H9 (cell line): ENCODE measurements at regions not wholly inside any gene's neighbourhood (a gene's known extent, or its start where the extent isn't known, plus 50 kb on each side); places are given as distances from the start of the nearest gene placed in this dataset.

Experiments
- DNase-seq: peaks from one replicate; pipeline ENCODE4 v3.0.0-alpha.2; 2017
- H2AFZ ChIP-seq: one replicate; pipeline ENCODE4 v1.6.1; 2013; ENCODE audit warnings: mild to moderate bottlenecking, low read length, control low read depth, moderate library complexity
- H2AK5ac ChIP-seq: 2 replicates; pipeline ENCODE4 v1.6.1; 2013; ENCODE audit warnings: low read length, control low read depth, mixed read lengths; ENCODE audit not compliant: insufficient read length
- H2BK120ac ChIP-seq: one replicate; pipeline ENCODE4 v1.6.1; 2013; ENCODE audit warnings: low read depth, mild to moderate bottlenecking, low read length, control low read depth, inconsistent platforms; ENCODE audit not compliant: poor library complexity, severe bottlenecking
- H2BK12ac ChIP-seq: 2 replicates; pipeline ENCODE4 v1.6.1; 2013; ENCODE audit warnings: low read length, control low read depth, mixed read lengths, low read depth; ENCODE audit not compliant: insufficient read length
- H2BK15ac ChIP-seq: 2 replicates; pipeline ENCODE4 v1.6.1; 2013; ENCODE audit warnings: low read depth, low read length, control low read depth
- H2BK20ac ChIP-seq: one replicate; pipeline ENCODE4 v1.6.1; 2013; ENCODE audit warnings: low read depth, mild to moderate bottlenecking, low read length, control low read depth, inconsistent platforms; ENCODE audit not compliant: poor library complexity, severe bottlenecking
- H2BK5ac ChIP-seq: 2 replicates; pipeline ENCODE4 v1.6.1; 2013; ENCODE audit warnings: low read length, control low read depth, mixed read lengths; ENCODE audit not compliant: insufficient read length
- H3K14ac ChIP-seq: 2 replicates; pipeline ENCODE4 v1.6.1; 2013; ENCODE audit warnings: low read length, control low read depth; ENCODE audit not compliant: insufficient read depth
- H3K18ac ChIP-seq: 2 replicates; pipeline ENCODE4 v1.6.1; 2013; ENCODE audit warnings: low read depth, mild to moderate bottlenecking, mixed read lengths, low read length, control low read depth; ENCODE audit not compliant: insufficient read length
- H3K23ac ChIP-seq: 2 replicates; pipeline ENCODE4 v1.6.1; 2013; ENCODE audit warnings: low read length, control low read depth, mixed read lengths, low read depth; ENCODE audit not compliant: insufficient read length
- H3K23me2 ChIP-seq: 2 replicates; pipeline ENCODE4 v1.6.1; 2013; ENCODE audit warnings: low read depth, mild to moderate bottlenecking, mixed read lengths, low read length, control low read depth; ENCODE audit not compliant: insufficient read length, poor library complexity, severe bottlenecking
- H3K27ac ChIP-seq: 2 replicates; pipeline ENCODE4 v1.5.1; 2013; ENCODE audit warnings: low read length, control low read depth, mixed read lengths, low read depth; ENCODE audit not compliant: insufficient read length
- H3K27me3 ChIP-seq: 2 replicates; pipeline ENCODE4 v1.6.1; 2013; ENCODE audit warnings: low read length, control low read depth, inconsistent platforms; ENCODE audit not compliant: insufficient read depth
- H3K4ac ChIP-seq: 2 replicates; pipeline ENCODE4 v1.6.1; 2013; ENCODE audit warnings: low read depth, mild to moderate bottlenecking, control low read depth, inconsistent platforms, low read length, moderate library complexity
- H3K4me1 ChIP-seq: 2 replicates; pipeline ENCODE4 v1.6.1; 2013; ENCODE audit warnings: low read length, control low read depth, inconsistent platforms; ENCODE audit not compliant: insufficient read depth
- H3K4me2 ChIP-seq: 2 replicates; pipeline ENCODE4 v1.6.1; 2013; ENCODE audit warnings: low read length, control low read depth, mixed read lengths; ENCODE audit not compliant: insufficient read length, insufficient read depth
- H3K56ac ChIP-seq: 2 replicates; pipeline ENCODE4 v1.6.1; 2013; ENCODE audit warnings: low read depth, mild to moderate bottlenecking, mixed read lengths, low read length, control low read depth; ENCODE audit not compliant: insufficient read length
- H3K79me1 ChIP-seq: 2 replicates; pipeline ENCODE4 v1.6.1; 2013; ENCODE audit warnings: low read depth, mild to moderate bottlenecking, moderate library complexity, low read length, control low read depth, inconsistent platforms; ENCODE audit not compliant: insufficient read depth, poor library complexity, severe bottlenecking
- H3K79me2 ChIP-seq: 2 replicates; pipeline ENCODE4 v1.6.1; 2013; ENCODE audit warnings: low read length, control low read depth, inconsistent platforms; ENCODE audit not compliant: insufficient read depth
- H3K9ac ChIP-seq: 2 replicates; pipeline ENCODE4 v1.6.1; 2013; ENCODE audit warnings: low read length, control low read depth, mixed read lengths; ENCODE audit not compliant: insufficient read length; ENCODE audit errors: extremely low read depth
- H3K9me3 ChIP-seq: one replicate; pipeline ENCODE4 v1.6.1; 2013; ENCODE audit warnings: low read depth, low read length, inconsistent platforms; ENCODE audit not compliant: control insufficient read depth
- H3T11ph ChIP-seq: one replicate; pipeline ENCODE4 v1.6.1; 2013; ENCODE audit warnings: mild to moderate bottlenecking, low read length, control low read depth, inconsistent platforms
- H4K20me1 ChIP-seq: one replicate; pipeline ENCODE4 v1.6.1; 2013; ENCODE audit not compliant: control insufficient read depth, insufficient read length, insufficient read depth
- H4K5ac ChIP-seq: 2 replicates; pipeline ENCODE4 v1.6.1; 2013; ENCODE audit warnings: low read depth, mild to moderate bottlenecking, mixed read lengths, low read length, control low read depth; ENCODE audit not compliant: insufficient read length
- H4K8ac ChIP-seq: replicated peaks from 2 replicates; pipeline ENCODE4 v1.6.1; 2013; ENCODE audit warnings: low read length, control low read depth, mixed read lengths, low read depth; ENCODE audit not compliant: insufficient read length
- H4K91ac ChIP-seq: 2 replicates; pipeline ENCODE4 v1.6.1; 2013; ENCODE audit warnings: low read depth, mild to moderate bottlenecking, moderate library complexity, mixed read lengths, low read length, control low read depth; ENCODE audit not compliant: insufficient read length
- H3K27ac Mint-ChIP-seq, 3 experiments: 2 replicates in 2 of 3; 3 replicates in 1 of 3; pipeline ENCODE4 v1.8.0; 2020 to 2021; ENCODE audit warnings: mixed read lengths in 3 of 3, mild to moderate bottlenecking in 1 of 3, moderate library complexity in 1 of 3
- H3K27me3 Mint-ChIP-seq: 2 replicates; pipeline ENCODE4 v1.8.0; 2021; ENCODE audit warnings: low read depth, mild to moderate bottlenecking, moderate library complexity, mixed read lengths
- H3K36me3 Mint-ChIP-seq, 3 experiments: 2 replicates in 2 of 3; 3 replicates in 1 of 3; pipeline ENCODE4 v1.8.0; 2020 to 2021; ENCODE audit warnings: low read depth in 3 of 3, mixed read lengths in 3 of 3; ENCODE audit not compliant: insufficient read depth in 1 of 3
- H3K4me1 Mint-ChIP-seq, 2 experiments: 2 replicates each; pipeline ENCODE4 v1.8.0; 2020; ENCODE audit warnings: mixed read lengths in 2 of 2
- H3K4me3 Mint-ChIP-seq, 2 experiments: 2 replicates in 1 of 2; 3 replicates in 1 of 2; pipeline ENCODE4 v1.8.0; 2020 to 2021; ENCODE audit warnings: mild to moderate bottlenecking in 2 of 2, mixed read lengths in 2 of 2, moderate library complexity in 1 of 2
- H3K9me3 Mint-ChIP-seq, 2 experiments: 2 replicates in 1 of 2; 3 replicates in 1 of 2; pipeline ENCODE4 v1.8.0; 2020; ENCODE audit warnings: mild to moderate bottlenecking in 2 of 2, mixed read lengths in 2 of 2, moderate library complexity in 1 of 2
- CTCF ChIP-seq: fragments of 200-600 bp; sonication (generic); conservative IDR thresholded peaks from 3 replicates; pipeline ENCODE4 v1.8.0; 2021; ENCODE audit warnings: antibody characterized with exemption, mild to moderate bottlenecking
- WGBS: extraction: QIAGEN DNeasy Blood & Tissue Kit; methylation state at CpG from one replicate; pipeline ENCODE4 v1.1.7; 2013; ENCODE audit warnings: missing lambda C conversion rate, low lambda C conversion rate, mixed read lengths; ENCODE audit not compliant: insufficient read length; ENCODE audit errors: extremely low coverage; 5-methylcytosine and 5-hydroxymethylcytosine counted together

DNA sequence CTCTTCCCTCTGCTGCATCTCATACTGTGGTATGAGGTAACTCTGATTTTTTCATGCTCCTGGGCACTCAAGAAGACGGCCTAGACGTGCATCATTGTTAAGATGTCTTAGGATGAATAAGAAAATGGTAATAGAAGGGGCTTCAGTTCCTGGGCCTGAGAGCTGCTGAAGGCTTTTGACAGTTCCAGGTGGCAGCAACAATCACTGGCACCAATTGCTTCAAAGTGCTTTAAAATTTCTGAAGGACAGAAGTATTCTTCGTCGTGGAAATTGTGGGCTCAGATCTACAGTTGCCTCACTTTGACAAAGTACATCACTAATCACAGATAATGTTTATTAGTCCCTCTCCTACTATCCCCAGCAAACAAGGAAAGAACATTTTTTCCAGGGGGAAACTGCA, 536.6 kb upstream of the CAMK1G start:
- Histone ChIP-seq H4K20me1 (no peaks in the 10 kb centered on the region), H2BK5ac (no peak overlapping the region), H3T11ph (no peak overlapping the region), H3K14ac (no peak overlapping the region), H2AK5ac (no peak overlapping the region), H3K4ac (no peak overlapping the region), H2BK15ac (no peak overlapping the region), H3K79me2 (no peaks in the 10 kb centered on the region), H3K4me1 (no peaks in the 10 kb centered on the region), H3K79me1 (no peaks in the 10 kb centered on the region), H4K5ac (no peak overlapping the region), H2AFZ (no peak overlapping the region), H3K18ac (no peak overlapping the region), H2BK20ac (no peak overlapping the region), H3K56ac (no peak overlapping the region), H3K4me2 (no peak overlapping the region), H2BK120ac (no peak overlapping the region), H3K23me2 (no peaks in the 10 kb centered on the region), H3K23ac (no peak overlapping the region), H2BK12ac (no peak overlapping the region), H4K8ac (no peak overlapping the region), H3K9ac (no peak overlapping the region), H3K27ac (no peak overlapping the region), H4K91ac (no peak overlapping the region), H3K9me3 (no peaks in the 10 kb centered on the region), H3K27me3 (peaks cover 3% of the 10 kb centered on the region; the same call in 1 of the 2 replicates)
- no peak for TF ChIP-seq CTCF
- Mint-ChIP-seq H3K9me3 (no peaks in the 10 kb centered on the region), H3K4me3 (no peak overlapping the region), H3K4me1 (peaks cover 0 to 9% of the 10 kb centered on the region in 2 experiments; a peak in 3 of 4 replicates), H3K27ac (no peak overlapping the region), H3K27me3 (peaks cover 54% of the 10 kb centered on the region), H3K36me3 (no peaks in the 10 kb centered on the region; a peak in 1 of 7 replicates)
- DNase-seq = no peak
- no CpG with 5 or more reads among the region's 4 CpGs for WGBS
